Esophagus mucosa (tissue), 1 donor: ENCODE measurements at regions not wholly inside any gene's neighbourhood (a gene's known extent, or its start where the extent isn't known, plus 50 kb on each side); places are given as distances from the start of the nearest gene placed in this dataset.
"Not testable (repeated sequence)": the region's sequence is repeated elsewhere in the genome, so short reads cannot be mapped to it uniquely, and the experiment has no call there.

Experiments
- ATAC-seq: fragments of 200-7000 bp; cut with Tn5 transposase; one replicate; pipeline ENCODE4 v1.9.1; 2020
- donor health status: DM: yes; HTN: yes; CAD: no.

- no peak for ATAC-seq
Observed at GRCh38 chr3:190192087-190192486, 71.4 kb upstream of the P3H2 start.

DNA sequence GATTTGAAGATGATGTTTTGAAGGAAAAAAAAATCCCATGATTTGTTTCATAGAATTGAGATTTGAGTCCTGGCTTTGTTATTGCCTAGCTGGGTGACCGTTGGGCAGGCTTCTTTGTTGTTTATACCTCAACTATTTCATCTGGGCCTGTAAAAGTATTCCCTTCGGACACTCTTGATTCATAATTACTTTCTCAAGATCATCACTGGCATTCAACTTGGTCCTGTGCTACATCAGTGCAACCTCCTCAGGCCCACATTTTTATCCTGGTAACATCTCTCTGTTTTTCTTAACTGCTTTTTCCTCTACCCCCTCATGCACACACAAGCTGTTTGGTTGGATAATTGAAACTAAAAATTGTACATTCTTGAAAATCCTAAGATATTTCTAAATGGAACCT lies 67.5 kb upstream of the P3H2 start:
- no peak for ATAC-seq

- ATAC-seq: peak; percentile 59
Observed at GRCh38 chr3:190183121-190183520, 62.4 kb upstream of the P3H2 start.

- ATAC-seq: no peak
Observed at GRCh38 chr3:190182418-190183043, 61.8 kb upstream of the P3H2 start.

GRCh38 chr3:190180268-190180667 lies 59.6 kb upstream of the P3H2 start:
- ATAC-seq: peak; percentile 52

GRCh38 chr3:190178779-190179178 lies 58.1 kb upstream of the P3H2 start:
- peak; percentile 52 for ATAC-seq

DNA sequence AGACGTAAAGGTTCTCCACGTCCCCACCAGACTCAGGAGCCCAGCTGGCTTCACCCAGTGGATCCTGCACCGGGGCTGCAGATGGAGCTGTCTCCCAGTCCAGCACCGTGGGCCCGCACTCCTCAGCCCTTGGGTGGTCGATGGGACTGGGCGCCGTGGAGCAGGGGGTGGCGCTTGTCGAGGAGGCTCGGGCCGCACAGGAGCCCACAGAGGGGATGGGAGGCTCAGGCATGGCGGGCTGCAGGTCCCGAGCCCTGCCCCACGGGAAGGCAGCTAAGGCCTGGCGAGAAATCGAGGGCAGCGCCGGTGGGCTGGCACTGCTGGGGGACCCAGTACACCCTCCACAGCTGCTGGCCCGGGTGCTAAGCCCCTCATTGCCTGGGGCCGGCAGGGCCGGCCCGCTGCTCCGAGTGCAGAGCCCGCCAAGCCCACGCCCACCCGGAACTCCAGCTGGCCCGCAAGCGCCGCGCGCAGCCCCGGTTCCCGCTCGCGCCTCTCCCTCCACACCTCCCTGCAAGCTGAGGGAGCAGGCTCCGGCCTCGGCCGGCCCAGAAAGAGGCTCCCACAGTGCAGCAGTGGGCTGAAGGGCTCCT lies 56.3 kb upstream of the P3H2 start:
- not testable (repeated sequence) for ATAC-seq

DNA sequence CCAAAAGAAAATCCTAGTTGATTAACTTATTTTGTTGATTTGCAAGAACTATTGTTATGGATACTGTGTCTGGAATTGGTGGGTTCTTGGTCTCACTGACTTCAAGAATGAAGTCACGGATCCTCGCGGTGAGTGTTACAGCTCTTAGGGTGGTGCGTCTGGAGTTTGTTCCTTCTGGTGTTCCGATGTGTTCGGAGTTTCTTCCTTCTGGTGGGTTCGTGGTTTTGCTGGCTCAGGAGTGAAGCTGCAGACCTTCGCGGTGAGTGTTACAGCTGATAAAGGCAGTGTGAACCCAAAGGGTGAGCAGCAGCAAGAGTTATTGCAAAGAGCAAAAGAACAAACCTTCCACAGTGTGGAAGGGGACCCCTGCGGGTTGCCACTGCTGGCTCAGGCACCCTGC lies 55.4 kb upstream of the P3H2 start:
- not testable (repeated sequence) for ATAC-seq

DNA sequence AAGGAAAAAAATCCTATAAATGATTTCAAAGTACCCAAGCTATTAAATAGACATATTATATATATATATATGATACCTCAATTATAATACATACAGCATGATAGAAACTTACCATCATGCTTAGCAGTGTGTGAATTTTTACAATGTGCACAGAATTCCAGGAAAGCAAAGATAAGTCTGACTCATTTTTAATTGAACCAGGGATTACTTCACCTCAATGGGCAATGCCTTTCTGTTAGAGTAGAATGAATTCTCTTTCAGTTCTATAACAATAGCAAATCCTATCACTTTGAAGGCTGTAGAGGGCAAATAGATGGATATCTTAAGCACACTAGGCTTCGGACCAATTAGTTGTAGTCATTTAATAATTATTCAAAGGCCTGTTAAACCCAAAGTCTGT lies 54.8 kb upstream of the P3H2 start:
- ATAC-seq: peak; percentile 67

GRCh38 chr3:190174471-190174870 lies 53.8 kb upstream of the P3H2 start:
- no peak for ATAC-seq

- no peak for ATAC-seq
Observed at GRCh38 chr3:190173426-190173825, 52.7 kb upstream of the P3H2 start.

- no peak for ATAC-seq
Observed at GRCh38 chr3:190172751-190173150, 52.1 kb upstream of the P3H2 start.
